Anterior cingulate cortex (tissue), 58 donors: ENCODE measurements at regions not wholly inside any gene's neighbourhood (a gene's known extent, or its start where the extent isn't known, plus 50 kb on each side); places are given as distances from the start of the nearest gene placed in this dataset.
"Not testable (repeated sequence)": the region's sequence is repeated elsewhere in the genome, so short reads cannot be mapped to it uniquely, and the experiment has no call there.

Source experiments
- DNase-seq, 58 donors: peaks; one replicate each; lab custom pipeline; 2025; lab: John Stamatoyannopoulos, UW

DNA sequence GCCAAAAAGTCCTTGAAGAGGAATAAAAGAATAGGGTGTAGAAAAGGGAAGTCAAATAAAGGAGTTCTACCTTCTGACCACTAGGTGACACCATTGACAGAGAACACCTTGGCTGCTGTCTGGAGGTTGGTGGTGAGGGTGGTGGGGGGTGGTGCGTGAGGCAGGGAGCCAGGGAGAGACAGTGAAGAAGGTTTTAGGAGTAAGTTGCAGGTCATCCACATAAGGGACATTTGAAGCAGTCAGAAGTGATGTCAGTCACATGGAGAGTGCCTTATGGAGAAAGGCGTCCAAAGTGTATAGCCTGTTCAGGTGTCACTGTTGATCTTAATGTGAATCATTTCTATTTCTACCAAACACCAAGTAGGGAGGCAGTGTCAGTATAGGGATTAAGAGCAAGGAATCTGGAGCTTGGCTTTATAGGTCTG, 279.3 kb upstream of the DDHD1 start:
- DNase-seq, result no peak

DNA sequence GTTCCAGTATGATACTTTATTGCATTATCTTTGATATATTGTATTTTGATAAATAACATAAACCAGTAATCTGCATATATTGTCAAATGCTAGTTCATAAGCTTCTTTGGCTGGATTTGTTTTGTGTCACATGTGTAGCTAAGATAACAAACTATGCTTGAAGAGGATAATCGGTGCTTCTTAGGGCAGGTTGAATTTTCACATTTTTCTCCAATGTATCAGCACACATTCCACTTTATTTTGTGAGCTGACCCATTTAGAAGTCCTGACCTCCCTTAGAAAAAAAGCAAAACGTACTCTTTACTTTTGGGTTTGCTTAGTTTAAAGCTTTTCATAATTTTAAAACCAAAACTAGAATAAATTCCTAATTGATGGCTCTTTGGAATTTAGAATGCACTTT, 277.7 kb upstream of the DDHD1 start:
- no peak for DNase-seq

DNA sequence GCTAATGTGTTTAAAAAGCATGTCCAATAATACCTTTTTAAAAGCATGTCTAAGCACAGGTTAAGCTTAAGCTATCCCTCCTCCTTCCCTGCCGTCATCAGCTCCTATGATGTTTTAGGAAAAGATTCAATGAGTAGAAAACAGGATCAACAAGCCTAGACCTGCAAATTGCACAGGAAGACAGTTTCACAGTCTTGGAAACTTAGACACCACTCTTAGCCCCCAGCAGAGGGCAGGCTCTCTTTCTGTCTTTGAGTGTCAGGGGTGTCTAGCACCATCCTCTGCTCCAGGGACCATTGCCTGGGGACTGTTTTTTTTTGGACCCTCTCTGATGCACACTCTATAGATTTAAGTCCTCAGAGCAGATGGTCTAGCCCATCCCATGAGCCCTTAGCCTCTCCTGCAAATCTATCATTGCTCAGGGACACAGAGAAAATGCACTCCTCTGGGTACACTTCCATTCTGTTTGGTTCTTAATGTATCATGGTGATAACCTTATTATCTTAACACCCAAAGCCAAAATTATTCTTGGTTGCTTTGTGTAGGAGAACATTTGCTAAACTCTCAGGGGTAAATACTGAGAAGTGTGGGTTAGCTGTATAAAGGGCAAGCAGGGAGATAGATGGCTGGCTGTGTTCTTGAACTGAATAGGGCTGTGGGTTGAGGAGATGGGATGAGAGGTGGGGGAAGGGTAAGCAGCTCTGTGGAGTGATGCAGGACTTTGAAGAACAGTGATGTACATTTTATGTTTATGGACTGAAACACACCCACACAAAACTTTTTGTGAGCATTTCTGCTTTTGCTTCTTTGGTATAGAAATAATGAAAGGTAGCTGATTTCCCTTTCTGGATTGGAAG, 259.9 kb upstream of the DDHD1 start:
- DNase-seq, result no peak

DNA sequence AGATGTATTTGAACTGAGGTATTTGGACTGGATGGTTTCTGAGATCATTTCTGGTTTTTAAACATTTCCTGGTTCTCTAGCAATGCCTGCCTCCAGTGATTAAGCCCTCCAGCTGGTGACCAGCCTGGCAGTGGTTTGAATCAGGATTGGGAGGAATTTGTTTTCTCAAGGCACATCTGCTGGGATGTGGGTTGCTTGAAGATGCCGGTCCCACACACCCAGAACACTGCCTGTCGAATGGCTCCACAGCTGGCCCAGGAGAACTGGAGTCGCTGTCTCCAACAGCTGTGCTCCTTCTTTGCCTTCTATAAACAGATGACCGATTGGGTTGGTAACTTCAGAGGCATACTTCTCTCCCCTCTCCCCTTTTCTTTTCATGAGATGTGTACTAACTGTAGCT, 258.0 kb upstream of the DDHD1 start:
- no peak for DNase-seq

DNA sequence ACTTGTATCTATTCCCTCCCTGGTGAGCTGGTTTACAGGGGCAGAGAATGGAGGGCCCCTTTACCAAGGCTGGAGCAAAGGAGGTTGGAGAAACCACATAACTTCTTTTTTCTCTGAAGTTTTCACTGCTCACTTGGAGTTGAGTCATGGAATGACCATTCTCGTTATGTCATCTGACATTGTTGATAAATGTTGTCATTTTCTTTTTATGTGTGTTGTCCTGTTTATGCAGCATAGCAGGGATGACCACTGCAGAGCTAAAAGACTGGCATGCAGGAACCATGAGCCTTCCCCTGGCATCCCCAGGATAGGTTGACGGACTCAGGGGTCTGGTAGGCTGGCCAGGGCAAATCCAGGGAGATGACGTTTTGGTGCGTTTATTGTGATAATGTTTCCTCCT, 256.8 kb upstream of the DDHD1 start:
- DNase-seq, result no peak

DNA sequence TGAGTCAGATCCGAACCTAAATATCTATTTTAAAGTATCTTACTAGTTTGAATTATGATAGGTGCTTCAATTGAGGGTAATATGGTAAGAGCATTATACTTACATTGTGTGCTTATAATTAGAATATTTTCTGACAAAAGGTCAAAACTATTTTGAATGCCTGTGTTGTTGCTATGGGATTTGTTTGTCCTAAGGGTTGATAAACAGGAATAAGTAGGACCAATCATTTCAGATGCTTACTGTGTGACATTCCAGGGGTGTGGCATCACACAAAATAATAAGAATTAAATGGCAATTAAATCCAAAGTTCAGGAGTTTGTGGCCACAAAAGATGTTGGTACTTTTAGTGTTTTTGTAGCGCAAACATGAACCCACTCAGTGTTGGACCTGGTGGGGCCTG, 256.2 kb upstream of the DDHD1 start:
- no peak for DNase-seq

DNA sequence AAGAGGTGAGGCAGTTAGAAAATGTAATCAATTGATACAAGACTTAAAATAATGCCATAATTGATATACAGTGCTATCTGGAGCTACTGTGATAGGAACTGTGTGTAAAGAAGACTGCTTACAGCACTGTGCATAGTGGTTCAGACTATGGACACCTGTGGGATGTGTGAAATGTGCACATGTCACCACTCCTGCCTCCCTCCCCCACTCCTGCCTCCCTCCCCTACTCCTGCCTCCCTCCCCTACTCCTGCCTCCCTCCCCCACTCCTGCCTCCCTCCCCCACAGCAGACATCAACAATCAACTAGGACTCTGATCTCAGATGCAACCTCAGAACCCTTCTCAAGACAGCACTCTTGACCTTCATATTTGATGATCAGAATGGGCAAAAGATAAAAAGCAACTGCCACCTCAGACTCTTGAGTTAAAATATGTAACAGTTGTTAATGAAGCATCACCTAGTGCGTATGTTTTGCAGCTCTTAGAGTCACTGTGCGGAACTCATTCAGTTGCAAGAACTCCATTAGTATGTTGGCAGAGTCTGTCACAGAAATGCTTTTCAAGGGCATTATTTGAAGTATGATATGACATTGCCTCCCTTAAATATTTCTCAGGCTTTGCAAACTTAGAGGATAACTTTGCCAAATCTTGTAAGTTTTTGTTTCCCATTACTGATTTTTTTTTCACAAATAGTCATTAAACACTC, 255.2 kb upstream of the DDHD1 start:
- DNase-seq, result no peak

DNA sequence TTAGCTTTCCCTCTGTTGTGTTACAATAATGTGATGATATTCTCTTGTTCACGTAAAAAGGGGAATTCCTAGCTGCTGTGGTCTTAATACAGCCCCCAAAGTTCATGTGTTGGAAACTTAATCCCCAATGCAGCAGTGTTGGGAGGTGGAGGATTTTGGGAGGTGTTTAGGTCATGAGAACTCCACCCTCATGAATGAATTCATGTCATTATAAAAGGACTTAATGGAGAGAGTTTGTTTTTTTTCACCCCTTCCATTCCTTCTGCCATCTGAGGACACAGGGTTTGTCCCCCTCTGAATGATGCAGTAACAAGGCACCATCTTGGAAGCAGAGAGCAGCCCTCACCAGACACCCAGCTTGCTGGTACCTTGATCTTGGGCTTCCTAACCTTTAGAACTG, 253.4 kb upstream of the DDHD1 start:
- DNase-seq, result no peak

DNA sequence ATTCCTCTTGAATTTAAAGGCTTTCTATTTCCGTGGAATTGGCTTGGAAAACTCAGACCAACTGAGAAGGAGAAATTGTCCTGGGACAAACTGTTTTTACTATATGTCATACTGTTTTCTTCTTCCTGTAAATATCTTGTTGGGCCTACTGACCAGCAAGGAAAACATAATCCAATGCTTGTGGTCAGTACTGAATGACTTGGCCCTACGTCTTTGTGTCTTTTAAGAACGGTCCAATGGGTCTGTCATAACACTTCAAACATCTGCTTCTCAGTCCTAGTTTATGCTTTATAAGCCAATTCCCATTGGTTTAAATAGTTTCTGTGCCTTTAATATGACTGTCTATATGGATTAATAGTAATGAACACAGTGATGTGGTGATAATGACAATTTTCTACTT, 248.5 kb upstream of the DDHD1 start:
- no peak for DNase-seq

DNA sequence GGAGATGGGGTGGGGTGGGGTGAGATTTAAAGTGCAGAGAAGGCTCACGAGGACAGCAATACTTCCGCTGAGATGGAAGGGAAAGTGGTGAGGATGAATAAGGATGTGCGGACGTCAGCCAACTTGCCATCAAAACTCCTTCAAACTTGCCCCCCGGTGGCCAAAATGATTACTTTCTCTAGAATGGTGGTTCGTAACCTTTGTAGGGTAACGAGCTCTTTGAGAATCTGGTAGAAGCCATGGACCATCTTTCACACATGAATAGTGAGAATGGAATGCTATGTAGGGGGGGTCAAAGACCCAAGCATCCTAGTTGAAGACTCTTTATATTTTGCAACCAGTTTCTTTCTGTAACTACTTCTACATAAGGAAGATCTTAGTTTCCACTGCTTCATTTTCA, 245.9 kb upstream of the DDHD1 start:
- DNase-seq, result no peak

DNA sequence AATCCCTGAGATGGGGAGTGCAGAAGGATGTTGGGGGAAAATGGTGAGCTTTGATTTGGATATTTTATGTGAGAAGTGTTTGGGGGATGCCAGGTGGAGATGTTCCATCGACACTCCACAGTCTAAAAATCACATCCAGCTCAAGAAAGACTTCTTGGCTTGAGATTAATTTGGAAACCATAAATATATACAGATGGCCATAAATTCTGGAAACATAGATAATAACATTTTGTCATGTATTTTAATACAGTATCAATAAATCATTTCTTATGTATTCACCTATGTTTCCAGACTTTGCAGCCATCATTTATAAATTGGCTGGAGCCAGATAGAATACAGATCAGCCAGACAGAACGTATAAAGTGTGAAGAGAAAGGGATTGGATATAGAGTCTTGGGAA, 245.5 kb upstream of the DDHD1 start:
- DNase-seq, result no peak

DNA sequence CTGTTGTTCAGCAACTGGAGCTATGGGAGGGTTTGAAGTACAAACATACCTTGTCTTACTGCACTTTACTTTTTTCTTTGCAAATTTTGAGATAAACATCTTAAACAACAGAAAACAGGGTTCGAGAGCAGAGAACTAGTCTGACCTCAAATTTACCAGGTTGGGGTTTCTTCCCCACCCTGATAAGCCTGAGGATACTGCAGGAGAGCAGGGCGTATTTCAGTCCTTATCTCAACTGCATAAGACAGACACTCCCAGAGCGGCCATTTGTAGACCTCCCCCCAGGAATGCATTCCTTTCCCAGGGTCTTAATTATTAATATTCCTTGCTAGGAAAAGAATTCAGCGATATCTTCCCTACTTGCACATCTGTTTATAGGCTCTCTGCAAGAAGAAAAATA, 242.1 kb upstream of the DDHD1 start:
- DNase-seq, result not testable (repeated sequence)

DNA sequence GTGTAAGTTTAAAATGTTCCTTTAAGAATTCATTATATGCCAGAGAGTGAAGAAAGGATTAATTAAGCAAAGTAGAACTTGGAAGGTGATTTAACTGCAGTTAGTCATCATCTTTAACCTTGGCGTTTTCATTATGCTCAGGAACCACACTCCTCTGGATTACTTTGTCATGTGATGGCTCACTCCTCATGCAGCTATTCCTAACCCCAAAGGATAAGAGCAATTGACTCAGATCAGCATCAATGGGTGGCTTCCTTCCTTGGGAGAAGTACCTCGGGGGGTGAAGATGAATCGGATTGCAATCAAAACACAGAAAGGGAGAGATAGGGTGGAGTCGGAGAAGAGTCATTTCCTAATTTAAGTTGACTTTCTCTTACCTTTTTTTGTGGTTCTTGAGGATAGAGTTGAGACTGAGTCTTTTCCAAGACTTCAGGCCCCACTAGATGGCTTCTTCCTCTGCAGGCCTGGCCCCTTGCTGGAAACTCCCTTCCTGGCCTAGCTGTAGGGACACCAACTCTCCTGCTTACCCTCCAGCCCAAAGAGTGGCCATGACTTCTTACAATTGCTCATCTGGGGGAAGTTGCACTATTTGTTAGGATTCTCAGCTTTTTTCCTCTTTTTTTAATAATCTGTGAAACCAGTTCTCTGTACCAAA, 238.6 kb upstream of the DDHD1 start:
- no peak for DNase-seq

DNA sequence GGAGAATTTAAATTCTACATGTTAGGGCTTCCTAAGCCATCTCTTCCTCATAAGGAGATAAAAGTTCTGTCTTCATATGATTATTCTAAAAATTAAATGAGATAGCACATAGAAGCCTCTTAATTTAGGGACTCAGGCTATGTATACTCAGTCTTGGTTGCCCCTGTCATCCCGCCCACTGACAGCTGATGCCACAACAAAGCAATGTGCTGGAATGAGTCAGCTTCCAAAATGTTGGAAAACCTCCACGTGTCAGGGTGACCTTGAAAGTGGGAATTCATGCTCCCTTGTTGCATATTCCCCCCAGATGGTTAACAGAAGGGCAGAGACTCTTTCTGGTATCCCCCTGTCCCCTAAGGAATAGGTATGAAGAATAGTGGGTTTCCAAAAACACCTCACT, 238.0 kb upstream of the DDHD1 start:
- peak in 1 of 58 donors; percentile 2 for DNase-seq

DNA sequence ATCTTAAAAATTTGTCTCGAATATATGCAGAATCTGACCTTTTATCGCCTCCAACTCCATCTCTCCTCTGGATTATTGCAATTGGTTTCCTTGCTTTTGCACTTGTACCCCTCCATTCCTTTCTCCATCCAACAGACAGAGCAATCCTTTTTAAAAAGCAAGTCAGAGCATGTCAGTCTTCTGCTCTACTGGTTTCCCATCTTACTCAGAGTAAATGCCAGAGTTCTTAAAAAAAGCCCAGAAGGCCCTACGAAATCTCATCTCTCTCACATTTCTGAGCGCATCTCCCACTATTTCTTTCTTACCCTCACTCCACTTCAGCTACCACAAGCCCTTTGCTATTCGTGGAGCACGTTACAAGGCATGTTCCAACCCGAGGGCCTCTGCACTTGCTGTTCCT, 236.9 kb upstream of the DDHD1 start:
- no peak for DNase-seq

DNA sequence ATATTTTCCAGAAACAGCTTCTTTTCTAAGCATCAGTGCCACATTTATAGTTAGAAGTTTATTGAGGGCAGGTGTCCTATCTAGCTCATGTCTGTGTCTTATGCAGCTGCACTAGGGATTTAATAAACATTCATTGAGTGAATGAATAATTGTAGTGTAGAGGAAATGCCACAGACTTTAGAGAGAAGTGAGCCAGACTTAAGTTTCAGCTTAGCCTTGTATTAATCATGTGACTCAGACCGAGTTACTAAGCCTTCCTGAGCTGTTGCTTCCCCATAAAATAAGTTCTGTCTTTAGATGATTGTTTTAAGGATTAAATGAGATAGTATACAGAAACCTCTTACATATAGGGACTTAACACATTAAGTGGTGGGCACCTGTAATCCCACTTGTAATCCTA, 236.1 kb upstream of the DDHD1 start:
- DNase-seq, result no peak

DNA sequence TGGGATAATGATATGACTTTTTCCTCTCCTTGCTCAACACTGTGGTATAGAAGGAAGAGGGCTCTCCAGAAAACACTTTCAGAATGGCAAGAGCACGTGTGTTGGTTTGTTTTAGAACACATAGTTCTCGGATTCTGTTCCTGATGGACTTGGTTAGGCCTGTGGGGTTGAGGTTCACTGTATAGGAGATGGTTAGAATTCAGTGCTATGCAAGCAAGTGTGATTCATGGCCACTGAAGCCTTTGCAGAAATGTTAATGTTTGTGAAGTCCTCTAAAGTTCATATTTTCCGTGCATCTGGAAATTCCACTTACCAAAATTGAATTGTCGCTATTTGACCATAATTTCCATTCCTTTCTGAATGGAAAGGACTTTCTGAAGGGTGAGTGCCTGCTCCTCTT, 233.2 kb upstream of the DDHD1 start:
- DNase-seq, result no peak

DNA sequence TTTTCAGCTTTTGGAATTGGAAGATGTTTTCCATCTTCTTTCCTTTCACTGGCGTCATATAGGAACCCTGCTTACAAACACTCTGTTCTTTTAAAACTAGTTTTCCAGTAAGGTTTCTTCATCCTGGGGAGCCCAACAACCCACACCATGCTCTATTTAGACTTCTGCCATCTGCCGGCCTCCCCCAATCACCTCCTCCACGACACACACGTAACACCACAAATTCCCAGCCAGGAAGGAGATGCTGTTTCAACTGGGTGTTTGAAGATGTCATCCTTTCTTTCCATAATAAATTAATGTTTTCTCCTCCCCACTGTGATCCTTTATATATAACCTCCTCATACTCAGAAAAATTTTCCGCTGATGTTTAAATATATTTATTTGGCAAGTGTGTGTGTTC, 231.4 kb upstream of the DDHD1 start:
- peak in 29 of 58 donors; percentile 1 to 64 (median 18) for DNase-seq

DNA sequence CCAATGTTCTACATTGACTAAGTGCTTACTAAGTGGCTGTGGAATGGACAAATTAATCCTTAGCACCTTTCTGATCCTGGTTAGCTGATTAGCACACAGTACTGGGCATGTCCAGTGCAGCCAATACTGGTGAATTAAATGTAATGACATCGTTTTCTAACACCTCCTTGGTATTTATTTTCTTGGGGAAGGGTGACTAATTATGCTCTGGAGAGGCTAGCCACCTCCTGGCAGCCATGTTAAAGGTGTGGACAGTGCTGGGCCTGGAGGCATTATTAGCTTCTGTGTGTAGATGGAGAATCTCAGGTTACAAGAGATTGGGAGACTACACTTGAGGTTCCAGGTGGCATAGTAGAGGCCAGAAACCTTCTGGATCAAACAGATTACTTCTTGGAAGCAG, 230.9 kb upstream of the DDHD1 start:
- DNase-seq, result no peak

DNA sequence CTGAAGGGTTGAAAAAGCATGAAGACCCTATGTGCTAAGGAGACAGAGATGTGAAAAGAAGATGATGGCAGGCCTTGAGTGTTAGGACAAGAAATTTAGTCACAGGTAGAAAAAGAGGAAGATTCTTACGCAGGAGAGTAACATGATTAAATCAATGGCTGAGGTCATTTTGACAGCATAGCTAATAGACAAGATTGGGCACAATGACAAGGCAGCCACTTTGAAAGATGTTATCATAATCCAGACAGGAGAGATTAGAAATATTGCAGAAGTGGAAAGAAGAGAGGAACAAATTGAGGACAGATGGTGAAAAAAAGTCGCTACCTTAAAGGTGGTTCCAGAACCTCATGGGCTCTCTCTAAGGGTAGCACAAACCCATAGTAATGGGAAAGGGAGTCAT, 228.8 kb upstream of the DDHD1 start:
- DNase-seq, result no peak

DNA sequence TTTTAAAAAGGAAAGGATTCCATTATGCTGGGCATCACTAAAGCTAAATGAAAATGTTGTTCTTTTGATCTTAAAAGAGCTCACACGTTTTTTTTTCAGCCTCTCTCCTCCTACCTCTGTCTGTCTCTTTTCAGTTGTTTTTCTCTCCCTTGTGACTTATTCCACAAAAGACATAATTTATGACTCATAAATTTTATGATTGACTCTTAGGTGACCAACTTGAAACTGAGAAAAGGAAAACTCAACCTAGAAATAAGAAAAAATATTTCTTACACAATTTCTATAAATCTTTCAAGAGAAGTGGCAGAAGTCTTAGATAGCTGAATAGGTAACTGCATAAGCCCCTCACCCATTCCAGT, 227.7 kb upstream of the DDHD1 start:
- no peak for DNase-seq
